GM12878 (cell line): ENCODE measurements at regions not wholly inside any gene's neighbourhood (a gene's known extent, or its start where the extent isn't known, plus 50 kb on each side); places are given as distances from the start of the nearest gene placed in this dataset.

Experiments used
- ATAC-seq: fragments of 200-7000 bp; cut with Tn5 transposase; 3 replicates; pipeline ENCODE4 v1.9.1; 2020; ENCODE audit warnings: mild to moderate bottlenecking, moderate library complexity
- BruUV-seq: library from RNA; stranded (reverse); fragments of 400-500 nt; replicated peaks from 2 replicates; lab custom pipeline; 2021; lab: Mats Ljungman, UMichigan
- CTCF ChIA-PET: fragments of 300-600 bp; sonication (Branson Sonifier 250); formaldehyde crosslinking; extraction: SDS; loops from one replicate; lab custom pipeline; 2021; ENCODE audit warnings: inconsistent platforms; lab: Yijun Ruan, JAX
- POLR2A ChIA-PET: fragments of 350-600 bp; formaldehyde crosslinking; extraction: SDS; loops from one replicate; lab custom pipeline; 2021; ENCODE audit warnings: inconsistent platforms; lab: Charles Lee
- RAD21 ChIA-PET: fragments of 300-600 bp; sonication (Branson Sonifier 250); formaldehyde crosslinking; loops from one replicate; lab custom pipeline; 2023; ENCODE audit warnings: antibody characterized with exemption; ENCODE audit not compliant: unreplicated experiment; lab: Charles Lee
- SMC1A ChIA-PET: fragments of 300-600 bp; sonication (Branson Sonifier 250); formaldehyde crosslinking; loops from one replicate; lab custom pipeline; 2023; ENCODE audit not compliant: unreplicated experiment, uncharacterized antibody; lab: Charles Lee
- DNase-seq: peaks from one replicate; pipeline ENCODE4 v3.0.0-alpha.2; 2011; ENCODE audit warnings: low read depth, low spot score
- FAIRE-seq: peaks from 3 replicates; lab custom pipeline; 2011; peaks lifted over from hg19 to GRCh38; lab: Jason Lieb, UNC
- H2AFZ ChIP-seq: 2 replicates; pipeline ENCODE4 v1.6.0; 2011; ENCODE audit warnings: low read depth, low read length, control low read depth; ENCODE audit not compliant: control insufficient read depth
- H3K27ac ChIP-seq: 2 replicates; pipeline ENCODE4 v1.5.1; 2011; ENCODE audit warnings: control low read depth; ENCODE audit not compliant: control insufficient read depth, insufficient read depth
- H3K27me3 ChIP-seq, 2 experiments: replicated peaks in 1 of 2; 2 replicates each; pipeline versions ENCODE4 v1.6.0 to v1.6.1; 2011; ENCODE audit warnings: low read length in 1 of 2; ENCODE audit not compliant: control insufficient read depth in 2 of 2, insufficient read depth in 2 of 2
- H3K36me3 ChIP-seq, 2 experiments: 2 replicates each; pipeline ENCODE4 v1.5.1; 2011; ENCODE audit warnings: low read length in 1 of 2; ENCODE audit not compliant: control insufficient read depth in 2 of 2, insufficient read depth in 2 of 2
- H3K4me1 ChIP-seq: 2 replicates; pipeline ENCODE4 v1.6.1; 2011; ENCODE audit warnings: mild to moderate bottlenecking, low read length, moderate library complexity, mixed read lengths; ENCODE audit not compliant: control insufficient read depth, insufficient read depth
- H3K4me2 ChIP-seq: 2 replicates; pipeline ENCODE4 v1.6.0; 2011; ENCODE audit warnings: control low read depth; ENCODE audit not compliant: control insufficient read depth, insufficient read depth
- H3K4me3 ChIP-seq: fragments of 200-600 bp; sonication (generic); 2 replicates; pipeline ENCODE4 v1.5.1; 2016
- H3K79me2 ChIP-seq: 2 replicates; pipeline ENCODE4 v1.6.0; 2011; ENCODE audit warnings: low read length; ENCODE audit not compliant: control insufficient read depth, insufficient read depth
- H3K9ac ChIP-seq: 2 replicates; pipeline ENCODE4 v1.8.0; 2011; ENCODE audit warnings: low read length, control low read depth, mixed read lengths; ENCODE audit not compliant: control insufficient read depth, insufficient read depth
- H3K9me3 ChIP-seq: replicated peaks from 3 replicates; pipeline ENCODE4 v1.5.1; 2011; ENCODE audit warnings: mild to moderate bottlenecking, low read length; ENCODE audit not compliant: control insufficient read depth, insufficient read depth
- H4K20me1 ChIP-seq: 2 replicates; pipeline ENCODE4 v1.6.0; 2011; ENCODE audit not compliant: control insufficient read depth, insufficient read depth
- BHLHE40 ChIP-seq, 2 experiments: fragments of 450-650 bp in 1 of 2; IDR thresholded peaks; 2 replicates each; pipeline ENCODE4 v1.6.1; 2011 to 2017; ENCODE audit warnings: low read depth in 2 of 2, borderline replicate concordance in 1 of 2, improper control_type of control experiment in 1 of 2, low read length in 1 of 2, mild to moderate bottlenecking in 1 of 2
- CHD1 ChIP-seq: IDR thresholded peaks from 2 replicates; pipeline ENCODE4 v1.6.1; 2012; ENCODE audit warnings: low read depth, low read length, improper control_type of control experiment
- FOXM1 ChIP-seq: IDR thresholded peaks from 2 replicates; pipeline ENCODE4 v1.6.1; 2012; ENCODE audit warnings: low read depth, mild to moderate bottlenecking, inconsistent platforms, low read length, moderate library complexity
- JUND ChIP-seq: IDR thresholded peaks from 2 replicates; pipeline ENCODE4 v1.6.1; 2012; ENCODE audit warnings: low read depth, mild to moderate bottlenecking, low read length, improper control_type of control experiment, moderate library complexity
- NFXL1 ChIP-seq: fragments of 450-650 bp; IDR thresholded peaks from 2 replicates; pipeline ENCODE4 v1.6.1; 2017; ENCODE audit warnings: antibody characterized with exemption, mild to moderate bottlenecking, borderline replicate concordance
- SPI1 ChIP-seq: IDR thresholded peaks from 2 replicates; pipeline ENCODE4 v1.6.1; 2011; ENCODE audit warnings: low read depth, mild to moderate bottlenecking, low read length, moderate library complexity, borderline replicate concordance; ENCODE audit not compliant: insufficient read depth
- STAT3 ChIP-seq: IDR thresholded peaks from 2 replicates; pipeline ENCODE4 v1.6.1; 2011; ENCODE audit warnings: low read depth, low read length, improper control_type of control experiment
- WGBS: methylation state at CpG from one replicate; pipeline ENCODE4 v1.1.6; 2016; ENCODE audit warnings: low lambda C conversion rate; ENCODE audit not compliant: insufficient replicate concordance, insufficient coverage; ENCODE audit errors: missing lambda C conversion rate; 5-methylcytosine and 5-hydroxymethylcytosine counted together
- in situ Hi-C: fragments of 300-500 bp; cut with MboI; formaldehyde crosslinking; loops from 9 replicates; pipeline ENCODE4 v1.14.3; 2018; ENCODE audit warnings: mixed read lengths
- intact Hi-C: fragments of 100-400 bp; cut with micrococcal nuclease; formaldehyde crosslinking; loops from one replicate; pipeline ENCODE4 v1.14.2; 2022; ENCODE audit not compliant: unreplicated experiment
- TF ChIP-seq, protein P1 (sequence below): fragments of 450-650 bp; IDR thresholded peaks from 2 replicates; pipeline ENCODE4 v1.6.1; 2017; ENCODE audit warnings: low read depth, mild to moderate bottlenecking, moderate library complexity
- TF ChIP-seq, protein P2 (sequence below): IDR thresholded peaks from 2 replicates; pipeline ENCODE4 v1.6.1; 2012; ENCODE audit warnings: low read length, inconsistent platforms

DNA sequence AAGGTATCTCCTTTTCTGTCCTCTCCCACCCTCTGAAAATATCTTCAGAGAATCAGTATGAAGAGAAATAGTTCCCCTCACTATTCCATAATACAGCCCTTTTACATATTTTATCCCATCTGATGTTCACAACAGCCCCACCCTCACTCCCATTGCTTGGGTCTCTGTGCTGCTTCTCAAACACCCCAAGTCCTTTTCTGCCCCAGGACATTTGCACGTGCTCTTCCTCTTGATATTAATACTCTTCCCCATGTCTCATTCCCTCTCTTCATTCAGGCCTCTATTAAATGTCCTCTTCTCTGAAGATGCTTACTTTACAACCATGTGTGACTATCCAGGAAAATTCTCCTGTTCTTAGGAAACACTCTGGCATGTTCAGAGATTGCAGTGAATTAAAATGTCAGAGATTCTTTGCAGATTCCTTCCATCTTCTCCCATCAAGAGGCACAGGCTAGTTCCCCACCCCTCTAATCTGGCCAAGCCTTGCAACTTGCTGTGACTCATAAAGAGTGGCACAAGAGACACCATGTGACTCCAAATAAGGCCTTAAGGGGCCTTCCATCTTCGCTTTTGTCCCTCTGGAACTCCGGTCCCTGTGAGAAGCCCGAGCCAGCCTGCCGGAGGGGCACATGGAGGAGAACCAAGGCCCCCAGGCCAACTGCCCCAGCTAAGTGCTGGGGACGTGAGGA, 128.5 kb downstream of the CHSY1 start:
- CTCF ChIA-PET: interaction anchor here (0.8 to 5.1 kb wide), 9 partner anchors 15 to 133 kb away, joined by 3 to 60 read pairs (median 4); no protein-coding TSS in a partner anchor
- H3K4me3 ChIP-seq: no peak overlapping the region
- no peaks in the 10 kb centered on the region for H3K36me3 ChIP-seq
- intact Hi-C loops (no loop called here), in situ Hi-C loops (no loop called here)
- no peaks in the 10 kb centered on the region for H3K79me2 ChIP-seq
- POLR2A ChIA-PET: interaction anchor here (0.9 to 3.6 kb wide), 3 partner anchors 33 to 129 kb away, joined by 3 to 11 read pairs (median 3); no protein-coding TSS in a partner anchor
- no peak for ATAC-seq
- no peak for FAIRE-seq
- H3K4me2 ChIP-seq: no peak overlapping the region
- no peak overlapping the region for H3K9ac ChIP-seq
- SMC1A ChIA-PET: interaction anchor here (0.9 to 9.4 kb wide), 9 partner anchors 9 to 134 kb away, joined by 3 to 119 read pairs (median 14); partner anchors contain the start of gene CHSY1
- no TSS peak for BruUV-seq
- peaks cover 47% of the 10 kb centered on the region for H3K4me1 ChIP-seq
- no peak for DNase-seq
- no peaks in the 10 kb centered on the region; the same call in 2 of the 3 replicates for H3K9me3 ChIP-seq
- no peaks in the 10 kb centered on the region; a peak in 1 of 4 replicates for H3K27me3 ChIP-seq
- RAD21 ChIA-PET: interaction anchor here (2.6 to 3.7 kb wide), 2 partner anchors 128 to 129 kb away, joined by 13 to 17 read pairs; partner anchors contain the start of gene CHSY1
- H2AFZ ChIP-seq: no peak overlapping the region
- 80% methylated on average over 6 of the region's 6 CpGs for WGBS
- no peak for TF ChIP-seq CHD1
- no peak for TF ChIP-seq STAT3
- TF ChIP-seq, protein P1, sequence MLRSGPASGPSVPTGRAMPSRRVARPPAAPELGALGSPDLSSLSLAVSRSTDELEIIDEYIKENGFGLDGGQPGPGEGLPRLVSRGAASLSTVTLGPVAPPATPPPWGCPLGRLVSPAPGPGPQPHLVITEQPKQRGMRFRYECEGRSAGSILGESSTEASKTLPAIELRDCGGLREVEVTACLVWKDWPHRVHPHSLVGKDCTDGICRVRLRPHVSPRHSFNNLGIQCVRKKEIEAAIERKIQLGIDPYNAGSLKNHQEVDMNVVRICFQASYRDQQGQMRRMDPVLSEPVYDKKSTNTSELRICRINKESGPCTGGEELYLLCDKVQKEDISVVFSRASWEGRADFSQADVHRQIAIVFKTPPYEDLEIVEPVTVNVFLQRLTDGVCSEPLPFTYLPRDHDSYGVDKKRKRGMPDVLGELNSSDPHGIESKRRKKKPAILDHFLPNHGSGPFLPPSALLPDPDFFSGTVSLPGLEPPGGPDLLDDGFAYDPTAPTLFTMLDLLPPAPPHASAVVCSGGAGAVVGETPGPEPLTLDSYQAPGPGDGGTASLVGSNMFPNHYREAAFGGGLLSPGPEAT: no peak
- no peak for TF ChIP-seq BHLHE40 (IDR thresholded peaks at IDR 0.05; ENCODE audit: borderline replicate concordance in 1 of 2, low read depth in 2 of 2, low read length in 1 of 2)
- no peak for TF ChIP-seq SPI1
- no peak for TF ChIP-seq NFXL1
- TF ChIP-seq, protein P2, sequence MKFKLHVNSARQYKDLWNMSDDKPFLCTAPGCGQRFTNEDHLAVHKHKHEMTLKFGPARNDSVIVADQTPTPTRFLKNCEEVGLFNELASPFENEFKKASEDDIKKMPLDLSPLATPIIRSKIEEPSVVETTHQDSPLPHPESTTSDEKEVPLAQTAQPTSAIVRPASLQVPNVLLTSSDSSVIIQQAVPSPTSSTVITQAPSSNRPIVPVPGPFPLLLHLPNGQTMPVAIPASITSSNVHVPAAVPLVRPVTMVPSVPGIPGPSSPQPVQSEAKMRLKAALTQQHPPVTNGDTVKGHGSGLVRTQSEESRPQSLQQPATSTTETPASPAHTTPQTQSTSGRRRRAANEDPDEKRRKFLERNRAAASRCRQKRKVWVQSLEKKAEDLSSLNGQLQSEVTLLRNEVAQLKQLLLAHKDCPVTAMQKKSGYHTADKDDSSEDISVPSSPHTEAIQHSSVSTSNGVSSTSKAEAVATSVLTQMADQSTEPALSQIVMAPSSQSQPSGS: no peak
- TF ChIP-seq FOXM1: no peak
- no peak for TF ChIP-seq JUND
- H4K20me1 ChIP-seq: no peaks in the 10 kb centered on the region
- no peak overlapping the region for H3K27ac ChIP-seq
